ENCODE measurements at regions not wholly inside any gene's neighbourhood (a gene's known extent, or its start where the extent isn't known, plus 50 kb on each side); places are given as distances from the start of the nearest gene placed in this dataset.

GRCh38 chr20:23203951-23204730, 118.0 kb upstream of the CD93 start:
- H3K4me3 ChIP-seq (ENCODE audit: insufficient read length, low read depth): no peak overlapping the region
- peaks cover 6% of the 10 kb centered on the region for H3K4me1 ChIP-seq (ENCODE audit: insufficient read depth, insufficient read length)
- H3K9me3 ChIP-seq (ENCODE audit: insufficient read depth, low read length): no peaks in the 10 kb centered on the region
- no peaks in the 10 kb centered on the region for H3K36me3 ChIP-seq (ENCODE audit: insufficient read depth, insufficient read length, low read length)
- no peaks in the 10 kb centered on the region for H3K27me3 ChIP-seq (ENCODE audit: insufficient read depth, insufficient read length)
- no peak for TF ChIP-seq SUZ12 (IDR thresholded peaks at IDR 0.05; ENCODE audit: extremely low read depth, insufficient read depth, insufficient read length)
- no peak overlapping the region for H3K9ac ChIP-seq (ENCODE audit: insufficient read length, low read depth)
- DNase-seq (ENCODE audit: low read depth, low spot score): no peak

GRCh38 chr20:23203310-23203709, 117.2 kb upstream of the CD93 start:
- Histone ChIP-seq H3K36me3 (ENCODE audit: insufficient read depth, insufficient read length, low read length) (no peaks in the 10 kb centered on the region), H3K4me1 (ENCODE audit: insufficient read depth, insufficient read length) (peaks cover 6% of the 10 kb centered on the region), H3K9ac (ENCODE audit: insufficient read length, low read depth) (no peak overlapping the region), H3K9me3 (ENCODE audit: insufficient read depth, low read length) (no peaks in the 10 kb centered on the region), H3K4me3 (ENCODE audit: insufficient read length, low read depth) (no peak overlapping the region), H3K27me3 (ENCODE audit: insufficient read depth, insufficient read length) (no peaks in the 10 kb centered on the region)
- DNase-seq (ENCODE audit: low read depth, low spot score): no peak
- TF ChIP-seq SUZ12 (IDR thresholded peaks at IDR 0.05; ENCODE audit: extremely low read depth, insufficient read depth, insufficient read length) (no peak), ZNF274 (IDR thresholded peaks at IDR 0.05; ENCODE audit: low read depth, low read length) (no peak), YY1 (IDR thresholded peaks at IDR 0.05; ENCODE audit: insufficient read depth, insufficient read length) (no peak)

GRCh38 chr20:23201658-23202057, 115.5 kb upstream of the CD93 start:
- no peak for DNase-seq (ENCODE audit: low read depth, low spot score)
- no peaks in the 10 kb centered on the region for H3K27me3 ChIP-seq (ENCODE audit: insufficient read depth, insufficient read length)

DNA sequence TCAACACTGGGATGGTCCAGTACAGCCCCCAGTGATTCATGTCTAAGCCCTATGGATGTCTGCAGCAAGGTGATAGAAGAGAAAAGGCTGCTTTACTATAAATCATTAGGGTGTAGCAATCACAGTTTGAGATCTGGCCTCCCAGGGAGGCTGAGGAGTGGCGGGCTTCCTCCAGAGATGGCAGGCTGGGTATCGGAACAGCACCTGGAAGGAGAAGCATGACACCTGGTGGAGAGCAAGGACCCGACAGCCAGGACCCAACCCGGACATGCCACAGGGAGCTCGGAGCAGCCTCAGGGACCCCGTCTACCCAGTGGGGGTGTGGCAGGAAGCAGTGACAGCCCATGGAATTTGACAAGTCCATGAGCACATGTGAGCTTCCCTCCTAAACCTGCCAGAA, 114.8 kb upstream of the CD93 start:
- TF ChIP-seq SUZ12 (IDR thresholded peaks at IDR 0.05; ENCODE audit: extremely low read depth, insufficient read depth, insufficient read length) (no peak), ZNF274 (IDR thresholded peaks at IDR 0.05; ENCODE audit: low read depth, low read length) (no peak), YY1 (IDR thresholded peaks at IDR 0.05; ENCODE audit: insufficient read depth, insufficient read length) (no peak)
- DNase-seq (ENCODE audit: low read depth, low spot score): peak; percentile 15
- no peaks in the 10 kb centered on the region for H3K36me3 ChIP-seq (ENCODE audit: insufficient read depth, insufficient read length, low read length)
- no peaks in the 10 kb centered on the region for H3K27me3 ChIP-seq (ENCODE audit: insufficient read depth, insufficient read length)
- peaks cover 4% of the 10 kb centered on the region; the same call in 1 of the 2 replicates for H3K9me3 ChIP-seq (ENCODE audit: insufficient read depth, low read length)
- H3K4me3 ChIP-seq (ENCODE audit: insufficient read length, low read depth): no peak overlapping the region
- H3K9ac ChIP-seq (ENCODE audit: insufficient read length, low read depth): no peak overlapping the region
- peaks cover 5% of the 10 kb centered on the region for H3K4me1 ChIP-seq (ENCODE audit: insufficient read depth, insufficient read length)

More at GRCh38 chr20:23201658-23202057, 115.5 kb upstream of the CD93 start:
- Histone ChIP-seq H3K4me3 (ENCODE audit: insufficient read length, low read depth) (no peak overlapping the region), H3K9me3 (ENCODE audit: insufficient read depth, low read length) (no peaks in the 10 kb centered on the region), H3K4me1 (ENCODE audit: insufficient read depth, insufficient read length) (peaks cover 6% of the 10 kb centered on the region), H3K36me3 (ENCODE audit: insufficient read depth, insufficient read length, low read length) (no peaks in the 10 kb centered on the region), H3K9ac (ENCODE audit: insufficient read length, low read depth) (no peak overlapping the region)
- no peak for TF ChIP-seq SUZ12 (IDR thresholded peaks at IDR 0.05; ENCODE audit: extremely low read depth, insufficient read depth, insufficient read length)
- no peak for TF ChIP-seq YY1 (IDR thresholded peaks at IDR 0.05; ENCODE audit: insufficient read depth, insufficient read length)
- no peak for TF ChIP-seq ZNF274 (IDR thresholded peaks at IDR 0.05; ENCODE audit: low read depth, low read length)

DNA sequence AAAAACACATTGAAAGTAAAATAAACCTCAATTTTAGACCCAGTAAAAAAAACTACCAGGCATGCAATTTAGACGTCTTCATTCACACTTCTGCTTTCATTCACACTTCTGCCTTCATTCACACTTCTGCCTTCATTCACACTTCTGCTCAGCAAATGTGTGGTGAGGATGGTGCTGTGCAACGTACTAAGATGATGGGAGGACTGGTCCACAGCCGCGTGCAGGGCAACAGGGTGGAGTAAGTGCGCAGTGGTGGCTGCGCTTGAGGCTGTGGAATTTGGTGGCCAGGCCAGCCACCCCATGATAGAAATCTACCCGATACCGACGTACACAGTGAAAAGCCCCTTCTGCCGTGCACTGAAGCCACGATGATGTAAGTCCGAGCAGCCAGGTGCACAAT, 114.3 kb upstream of the CD93 start:
- Histone ChIP-seq H3K9me3 (ENCODE audit: insufficient read depth, low read length) (peaks cover 8% of the 10 kb centered on the region; the same call in 1 of the 2 replicates), H3K27me3 (ENCODE audit: insufficient read depth, insufficient read length) (no peaks in the 10 kb centered on the region), H3K4me1 (ENCODE audit: insufficient read depth, insufficient read length) (peaks cover 4% of the 10 kb centered on the region), H3K4me3 (ENCODE audit: insufficient read length, low read depth) (no peak overlapping the region), H3K36me3 (ENCODE audit: insufficient read depth, insufficient read length, low read length) (no peaks in the 10 kb centered on the region), H3K9ac (ENCODE audit: insufficient read length, low read depth) (no peak overlapping the region)
- TF ChIP-seq ZNF274 (IDR thresholded peaks at IDR 0.05; ENCODE audit: low read depth, low read length) (no peak), SUZ12 (IDR thresholded peaks at IDR 0.05; ENCODE audit: extremely low read depth, insufficient read depth, insufficient read length) (no peak), YY1 (IDR thresholded peaks at IDR 0.05; ENCODE audit: insufficient read depth, insufficient read length) (no peak)
- no peak for DNase-seq (ENCODE audit: low read depth, low spot score)

- no peaks in the 10 kb centered on the region for H3K4me1 ChIP-seq (ENCODE audit: insufficient read depth, insufficient read length)
- no peak for DNase-seq (ENCODE audit: low read depth, low spot score)
- peaks cover 8% of the 10 kb centered on the region; the same call in 1 of the 2 replicates for H3K9me3 ChIP-seq (ENCODE audit: insufficient read depth, low read length)
- H3K4me3 ChIP-seq (ENCODE audit: insufficient read length, low read depth): no peak overlapping the region
- no peaks in the 10 kb centered on the region for H3K36me3 ChIP-seq (ENCODE audit: insufficient read depth, insufficient read length, low read length)
- no peaks in the 10 kb centered on the region for H3K27me3 ChIP-seq (ENCODE audit: insufficient read depth, insufficient read length)
- no peak overlapping the region for H3K9ac ChIP-seq (ENCODE audit: insufficient read length, low read depth)
- TF ChIP-seq ZNF274 (IDR thresholded peaks at IDR 0.05; ENCODE audit: low read depth, low read length): no peak
- TF ChIP-seq YY1 (IDR thresholded peaks at IDR 0.05; ENCODE audit: insufficient read depth, insufficient read length): no peak
- TF ChIP-seq SUZ12 (IDR thresholded peaks at IDR 0.05; ENCODE audit: extremely low read depth, insufficient read depth, insufficient read length): no peak
These were observed 113.2 kb upstream of the CD93 start for GRCh38 chr20:23199356-23199755.

DNA sequence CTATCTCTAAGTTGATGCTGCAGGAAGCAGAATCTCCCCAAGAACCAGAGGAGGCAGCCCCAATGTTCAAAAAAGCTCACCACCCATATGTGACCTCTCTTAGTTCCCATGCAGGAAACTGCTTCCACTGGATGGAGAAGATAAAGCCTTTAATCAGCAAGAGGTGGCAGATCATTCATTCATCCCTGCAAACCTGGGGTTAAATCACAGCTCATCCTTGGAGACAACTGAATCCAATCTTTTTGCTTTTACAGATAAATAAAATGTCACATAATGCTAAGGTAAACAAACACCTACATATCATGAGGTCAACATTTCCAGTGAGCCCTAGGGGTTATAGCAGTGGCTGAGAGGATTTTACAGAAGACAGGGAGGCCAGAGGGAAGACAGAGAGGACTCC, 112.7 kb upstream of the CD93 start:
- DNase-seq (ENCODE audit: low read depth, low spot score): no peak
- H3K9ac ChIP-seq (ENCODE audit: insufficient read length, low read depth): no peak overlapping the region
- H3K4me1 ChIP-seq (ENCODE audit: insufficient read depth, insufficient read length): no peaks in the 10 kb centered on the region
- peaks cover 8% of the 10 kb centered on the region; the same call in 1 of the 2 replicates for H3K9me3 ChIP-seq (ENCODE audit: insufficient read depth, low read length)
- TF ChIP-seq ZNF274 (IDR thresholded peaks at IDR 0.05; ENCODE audit: low read depth, low read length) (no peak), SUZ12 (IDR thresholded peaks at IDR 0.05; ENCODE audit: extremely low read depth, insufficient read depth, insufficient read length) (no peak), YY1 (IDR thresholded peaks at IDR 0.05; ENCODE audit: insufficient read depth, insufficient read length) (no peak)
- no peaks in the 10 kb centered on the region for H3K27me3 ChIP-seq (ENCODE audit: insufficient read depth, insufficient read length)
- no peak overlapping the region for H3K4me3 ChIP-seq (ENCODE audit: insufficient read length, low read depth)
- no peaks in the 10 kb centered on the region for H3K36me3 ChIP-seq (ENCODE audit: insufficient read depth, insufficient read length, low read length)
